22Rv1 (cell line): ENCODE measurements at regions not wholly inside any gene's neighbourhood (a gene's known extent, or its start where the extent isn't known, plus 50 kb on each side); places are given as distances from the start of the nearest gene placed in this dataset.

ENCODE experiments used
- H3K27ac ChIP-seq: fragments of 450-650 bp; 2 replicates; pipeline ENCODE4 v1.5.1; 2017
- ZFX ChIP-seq: fragments of 450-650 bp; IDR thresholded peaks from 2 replicates; pipeline ENCODE4 v1.6.1; 2017; ENCODE audit warnings: antibody characterized with exemption, borderline replicate concordance
- TF ChIP-seq, protein P1 (sequence below): fragments of 450-650 bp; IDR thresholded peaks from 2 replicates; pipeline ENCODE4 v1.5.1; 2017; ENCODE audit warnings: mild to moderate bottlenecking

DNA sequence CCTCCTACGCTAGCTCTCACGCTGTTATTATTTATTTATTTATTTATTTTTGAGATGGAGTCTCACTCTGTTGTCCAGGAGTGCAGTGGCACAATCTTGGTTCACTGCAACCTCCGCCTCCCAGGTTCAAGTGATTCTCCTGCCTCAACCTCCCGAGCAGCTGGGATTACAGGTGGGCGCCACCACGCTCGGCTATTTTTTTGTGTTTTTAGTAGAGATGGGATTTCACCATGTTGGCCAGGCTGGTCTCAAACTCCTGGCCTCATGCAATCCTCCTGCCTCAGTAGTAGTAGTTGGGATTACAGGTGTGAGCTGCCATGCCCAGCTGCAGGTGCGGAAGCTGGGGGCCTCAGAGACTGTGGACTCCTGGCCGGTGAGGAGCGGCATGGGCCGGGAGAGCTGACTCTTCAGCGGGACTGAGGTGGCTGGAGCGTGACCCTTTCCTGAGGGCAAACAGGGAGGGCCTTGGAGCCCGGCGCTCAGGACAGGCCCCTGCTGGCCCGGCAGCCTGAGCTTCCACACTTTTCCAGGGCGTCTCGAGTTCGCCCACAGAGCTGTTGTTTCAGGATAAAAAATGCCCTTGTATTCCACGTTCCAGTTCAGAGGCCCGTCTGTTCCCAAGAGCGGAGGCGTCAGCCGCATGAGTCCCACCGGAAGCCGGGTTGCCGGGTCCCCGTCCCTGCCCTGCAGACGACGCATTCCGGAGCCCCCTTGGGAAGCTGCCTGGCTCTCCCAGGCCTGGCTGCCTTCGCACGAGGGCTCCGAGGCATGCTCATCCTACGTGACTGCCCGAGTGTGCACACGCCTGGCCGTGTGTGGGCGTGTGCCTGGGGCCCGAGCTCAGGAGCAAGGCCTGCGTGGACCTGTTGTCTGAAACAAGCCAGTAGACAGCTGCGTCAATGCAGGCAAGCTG, 126.2 kb downstream of the SIK1 start:
- H3K27ac ChIP-seq: no peak overlapping the region
- no peak for TF ChIP-seq ZFX
- TF ChIP-seq, protein P1, sequence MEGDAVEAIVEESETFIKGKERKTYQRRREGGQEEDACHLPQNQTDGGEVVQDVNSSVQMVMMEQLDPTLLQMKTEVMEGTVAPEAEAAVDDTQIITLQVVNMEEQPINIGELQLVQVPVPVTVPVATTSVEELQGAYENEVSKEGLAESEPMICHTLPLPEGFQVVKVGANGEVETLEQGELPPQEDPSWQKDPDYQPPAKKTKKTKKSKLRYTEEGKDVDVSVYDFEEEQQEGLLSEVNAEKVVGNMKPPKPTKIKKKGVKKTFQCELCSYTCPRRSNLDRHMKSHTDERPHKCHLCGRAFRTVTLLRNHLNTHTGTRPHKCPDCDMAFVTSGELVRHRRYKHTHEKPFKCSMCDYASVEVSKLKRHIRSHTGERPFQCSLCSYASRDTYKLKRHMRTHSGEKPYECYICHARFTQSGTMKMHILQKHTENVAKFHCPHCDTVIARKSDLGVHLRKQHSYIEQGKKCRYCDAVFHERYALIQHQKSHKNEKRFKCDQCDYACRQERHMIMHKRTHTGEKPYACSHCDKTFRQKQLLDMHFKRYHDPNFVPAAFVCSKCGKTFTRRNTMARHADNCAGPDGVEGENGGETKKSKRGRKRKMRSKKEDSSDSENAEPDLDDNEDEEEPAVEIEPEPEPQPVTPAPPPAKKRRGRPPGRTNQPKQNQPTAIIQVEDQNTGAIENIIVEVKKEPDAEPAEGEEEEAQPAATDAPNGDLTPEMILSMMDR: no peak

DNA sequence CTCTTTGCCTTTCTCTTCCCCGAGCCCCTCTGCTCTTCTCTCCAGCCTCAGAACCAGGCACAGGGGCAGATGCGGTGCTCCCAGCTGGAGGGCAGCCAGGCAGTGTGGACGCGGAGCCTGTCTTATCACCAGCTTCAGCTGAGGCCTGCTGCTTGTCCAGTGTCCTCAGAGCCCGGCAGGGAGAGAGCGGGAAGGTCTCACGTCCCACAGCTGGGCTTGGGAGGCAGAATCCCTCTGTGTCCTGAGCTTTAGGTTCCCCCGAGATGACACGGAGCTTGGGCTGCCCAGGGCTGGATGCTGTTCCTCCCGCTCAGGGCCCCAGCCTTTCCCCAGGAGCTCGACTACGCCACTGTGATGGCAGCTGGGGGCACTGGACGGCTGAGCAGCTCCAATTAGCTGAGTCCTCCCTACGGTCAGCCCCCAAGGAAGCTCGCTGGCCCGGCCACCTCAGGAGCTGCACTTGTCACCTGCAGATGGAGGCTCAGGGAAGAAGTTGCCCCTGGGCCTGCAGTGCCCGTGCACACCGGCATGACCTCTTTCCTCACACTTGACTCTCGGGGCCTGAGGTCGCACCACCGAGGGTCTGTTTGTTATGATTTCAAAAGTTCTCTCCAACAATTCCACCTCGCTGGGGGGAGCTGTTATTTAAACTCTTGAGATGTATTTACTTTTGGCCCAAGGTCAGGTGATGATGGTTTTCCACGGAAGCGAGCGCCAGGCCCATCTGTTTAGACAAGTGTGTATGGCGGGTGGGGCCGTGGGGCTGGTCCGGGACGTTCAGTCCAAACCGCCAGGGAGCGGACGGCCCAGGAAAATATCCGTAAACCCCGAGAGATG, 127.3 kb downstream of the SIK1 start:
- no peak overlapping the region for H3K27ac ChIP-seq
- TF ChIP-seq, protein P1: no peak
- TF ChIP-seq ZFX: no peak

DNA sequence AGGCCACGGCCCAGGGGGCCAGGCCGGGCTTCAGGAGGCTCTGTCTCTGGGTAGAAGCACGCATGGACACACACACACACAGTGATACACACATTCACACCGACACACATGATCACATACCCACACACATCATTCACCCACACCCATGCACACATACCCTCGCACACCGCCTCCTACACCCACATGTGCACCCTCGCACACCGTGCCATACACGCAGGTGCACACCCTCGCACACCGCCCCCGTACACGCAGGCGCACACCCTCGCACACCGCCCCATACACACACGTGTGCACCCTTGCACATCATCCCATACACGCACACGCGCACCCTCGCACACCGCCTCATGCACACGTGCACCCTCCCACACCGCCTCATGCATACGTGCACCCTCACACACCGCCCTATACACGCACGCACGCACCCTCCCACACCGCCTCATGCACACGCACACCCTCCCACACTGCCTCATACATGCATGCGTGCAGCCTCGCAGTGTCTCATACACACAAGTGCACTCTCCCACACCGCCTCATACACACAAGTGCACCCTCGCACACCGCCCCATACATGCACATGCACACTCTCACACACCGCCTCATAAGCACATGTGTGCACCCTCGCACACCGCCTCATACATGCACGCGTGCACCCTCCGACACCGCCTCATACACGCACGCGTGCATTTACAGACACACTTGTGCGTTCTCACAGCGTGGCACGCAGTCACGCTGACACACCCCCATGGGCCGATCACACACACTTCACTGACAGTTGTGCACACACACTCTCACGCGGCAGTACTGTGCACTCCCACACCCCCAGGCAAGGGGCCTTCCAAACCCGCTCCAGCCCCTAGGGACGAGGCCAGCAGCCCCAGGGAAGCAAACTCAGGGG, 128.1 kb downstream of the SIK1 start:
- no peak for TF ChIP-seq ZFX
- TF ChIP-seq, protein P1: no peak
- no peak overlapping the region for H3K27ac ChIP-seq

DNA sequence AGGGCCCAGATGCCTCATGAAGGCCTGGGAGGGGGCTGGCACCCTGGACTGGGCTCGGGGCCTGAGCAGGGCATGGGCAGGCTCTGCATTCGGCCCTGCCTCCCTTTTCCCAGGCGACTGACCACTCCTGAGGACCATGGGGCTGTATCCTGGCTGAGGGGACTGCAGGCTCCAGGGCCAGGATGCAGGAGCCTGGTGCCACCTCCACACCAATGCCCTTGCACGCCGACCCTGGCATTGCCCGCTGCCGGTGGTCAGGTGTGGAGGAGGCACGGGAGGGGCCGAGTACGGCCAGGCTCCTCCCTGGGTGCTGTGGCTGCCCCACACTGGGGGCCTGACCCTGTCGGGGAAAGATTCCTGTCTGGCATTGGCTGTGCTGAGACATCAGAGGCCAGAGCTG, 128.9 kb downstream of the SIK1 start:
- no peak for TF ChIP-seq ZFX
- TF ChIP-seq, protein P1: no peak
- H3K27ac ChIP-seq: no peak overlapping the region

DNA sequence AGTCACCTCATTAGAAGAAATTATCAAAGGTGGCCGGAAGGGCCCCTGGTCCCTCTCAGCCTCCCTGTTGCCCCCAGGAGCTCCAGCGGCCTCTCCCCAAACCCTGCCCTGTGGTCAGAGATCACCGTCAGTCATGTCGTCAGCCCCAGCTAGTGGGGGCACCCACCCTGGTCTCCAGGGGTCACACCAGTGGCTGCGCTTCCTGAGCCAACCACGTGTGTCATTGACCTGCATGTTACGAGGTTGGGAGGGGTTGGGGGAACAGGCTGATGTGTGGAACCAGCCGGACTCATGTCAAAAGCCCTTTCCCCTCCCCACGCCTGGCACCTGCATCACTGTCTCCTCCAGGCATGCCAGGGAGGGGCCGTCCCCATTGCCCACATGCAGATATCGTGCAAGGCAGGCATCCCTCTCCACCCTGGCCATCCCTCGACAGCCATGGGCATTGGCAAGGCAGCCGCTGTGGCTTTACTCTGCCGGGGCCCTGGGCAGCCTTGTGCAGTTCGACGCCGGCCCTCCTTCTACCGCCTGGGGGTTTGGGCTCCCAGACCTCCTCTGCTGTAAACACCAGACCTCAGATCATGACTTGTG, 128.7 kb downstream of the CRYAA start:
- TF ChIP-seq, protein P1: no peak
- TF ChIP-seq ZFX: no peak

DNA sequence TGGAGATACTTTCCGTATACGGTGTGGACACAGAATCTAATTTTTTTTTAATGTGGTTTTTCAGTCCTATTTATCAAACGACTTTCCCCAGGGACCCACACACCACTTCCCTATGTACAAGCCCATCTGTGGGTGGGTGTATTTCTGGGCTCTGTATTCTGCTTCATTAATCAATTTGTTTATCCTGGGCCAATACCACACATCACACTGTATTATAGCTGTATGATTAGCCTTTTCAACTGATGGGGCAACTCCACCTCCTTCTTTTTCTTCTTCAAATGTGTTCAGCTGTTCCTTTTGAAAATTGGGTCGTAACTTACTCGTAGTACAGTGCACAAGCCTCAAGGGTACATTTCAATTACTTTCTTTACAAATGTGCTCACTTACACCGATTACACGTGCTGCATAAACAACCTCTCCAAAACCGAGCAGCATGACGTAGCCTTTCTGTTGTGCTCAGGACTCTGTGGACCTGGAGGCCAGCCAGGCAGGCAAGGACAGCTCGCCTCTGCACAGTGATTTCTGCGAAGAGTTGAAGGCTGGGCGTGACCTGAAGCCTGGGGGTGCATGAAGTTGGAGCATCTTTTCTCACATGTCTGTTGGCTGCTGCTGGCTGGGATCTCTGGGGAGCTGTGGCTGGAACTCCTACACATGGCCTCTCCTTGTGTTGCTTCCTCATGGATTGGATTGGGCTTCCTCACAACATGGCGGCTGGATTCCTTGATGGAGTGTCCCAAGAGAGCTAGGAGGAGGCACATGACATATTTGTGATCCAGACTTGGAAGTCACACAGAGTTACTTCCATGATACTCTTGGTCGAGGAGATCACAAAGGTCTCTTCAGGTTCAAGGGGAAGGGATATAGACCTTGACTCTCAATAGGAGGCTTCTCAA, 126.5 kb downstream of the CRYAA start:
- no peak overlapping the region for H3K27ac ChIP-seq
- no peak for TF ChIP-seq ZFX
- TF ChIP-seq, protein P1: no peak

More for the DNA sequence above, 128.7 kb downstream of the CRYAA start:
- no peak overlapping the region for H3K27ac ChIP-seq
